ENCODE measurements at regions not wholly inside any gene's neighbourhood (a gene's known extent, or its start where the extent isn't known, plus 50 kb on each side); places are given as distances from the start of the nearest gene placed in this dataset.

DNA sequence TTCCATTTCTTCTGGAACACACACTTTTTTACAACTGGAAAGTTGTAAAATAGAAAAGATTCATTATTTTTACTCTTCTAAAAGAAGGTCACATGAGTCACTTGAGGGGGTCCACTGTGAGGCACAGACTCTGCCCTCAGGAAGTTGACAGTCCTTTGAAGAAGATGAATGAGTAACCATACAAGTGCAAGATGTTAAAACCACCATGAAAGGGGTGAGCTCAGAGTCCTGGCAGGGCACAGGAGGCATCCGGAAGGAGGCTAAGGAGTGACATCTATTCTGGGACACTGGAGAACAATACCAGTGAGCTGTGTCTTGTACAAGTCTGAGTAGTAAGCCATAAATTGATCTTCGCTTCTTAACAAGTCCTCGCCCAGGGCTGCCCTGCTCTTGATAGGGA is 126.0 kb upstream of the FRMD6 start:
- Histone ChIP-seq H4K91ac (ENCODE audit: low read depth, low read length) (no peak overlapping the region), H3K4me3 (ENCODE audit: low read depth, low read length) (no peak overlapping the region), H3K4me1 (ENCODE audit: control insufficient read depth in 1 of 2, insufficient read depth in 2 of 2, low read length in 2 of 2) (peaks cover 0 to 5% of the 10 kb centered on the region in 2 experiments), H2BK12ac (ENCODE audit: low read length) (no peak overlapping the region), H3K14ac (ENCODE audit: low read length) (no peak overlapping the region), H3K79me2 (ENCODE audit: control insufficient read depth, insufficient read depth, low read length, poor library complexity) (no peaks in the 10 kb centered on the region), H3K18ac (ENCODE audit: low read length) (no peak overlapping the region), H2AFZ (ENCODE audit: insufficient read depth, low read length, poor library complexity) (no peak overlapping the region), H2AK5ac (ENCODE audit: low read length) (no peak overlapping the region), H4K8ac (ENCODE audit: low read depth, low read length) (no peak overlapping the region), H2BK120ac (ENCODE audit: insufficient read depth, low read length, poor library complexity) (no peak overlapping the region), H3K27me3 (ENCODE audit: insufficient read depth, low read length) (no peaks in the 10 kb centered on the region), H3K9ac (ENCODE audit: low read length) (no peak overlapping the region), H3K4ac (ENCODE audit: low read depth, low read length) (no peak overlapping the region), H2BK5ac (ENCODE audit: low read depth, low read length, poor library complexity) (no peak overlapping the region), H3K27ac (ENCODE audit: low read depth, low read length) (no peak overlapping the region), H3K4me2 (ENCODE audit: low read length) (no peak overlapping the region), H3K36me3 (ENCODE audit: control insufficient read depth in 1 of 2, insufficient read depth in 2 of 2, low read length in 2 of 2) (no peaks in the 10 kb centered on the region), H3K23ac (ENCODE audit: low read length) (no peak overlapping the region), H4K12ac (ENCODE audit: low read depth, low read length) (no peak overlapping the region), H3K9me3 (ENCODE audit: insufficient read depth, low read depth, low read length) (no peaks in the 10 kb centered on the region), H3K79me1 (ENCODE audit: low read length) (no peaks in the 10 kb centered on the region)
- WGBS (ENCODE audit: extremely low coverage, insufficient coverage, insufficient read length) = no CpG with 5 or more reads among the region's 3 CpGs
- DNase-seq = no peak

DNA sequence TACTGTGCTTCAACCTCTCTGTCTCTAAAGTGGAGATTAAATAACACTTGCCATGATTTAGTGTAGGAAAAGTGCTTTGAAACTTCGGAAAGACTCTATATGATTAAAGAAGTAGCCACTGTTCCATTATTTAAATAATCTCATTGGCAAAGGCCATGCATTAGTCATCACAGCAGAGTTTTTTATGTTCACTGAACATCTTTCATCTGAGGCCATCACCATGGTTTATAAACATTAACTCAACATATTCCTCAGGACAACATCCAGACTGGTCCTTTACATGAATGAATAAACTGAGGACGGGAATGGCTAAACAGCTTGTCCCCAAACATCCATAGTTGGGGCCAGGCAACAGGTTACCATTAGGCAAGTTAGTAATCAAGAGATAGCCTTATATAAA is 124.6 kb upstream of the FRMD6 start:
- DNase-seq = no peak
- no peak overlapping the region for H3K14ac ChIP-seq (ENCODE audit: low read length)
- no CpG with 5 or more reads among the region's 2 CpGs for WGBS (ENCODE audit: extremely low coverage, insufficient coverage, insufficient read length)
- H4K8ac ChIP-seq (ENCODE audit: low read depth, low read length) = no peak overlapping the region
- no peak overlapping the region for H3K4me2 ChIP-seq (ENCODE audit: low read length)
- no peak overlapping the region for H3K4me3 ChIP-seq (ENCODE audit: low read depth, low read length)
- H2BK12ac ChIP-seq (ENCODE audit: low read length) = no peak overlapping the region
- no peaks in the 10 kb centered on the region for H3K79me2 ChIP-seq (ENCODE audit: control insufficient read depth, insufficient read depth, low read length, poor library complexity)
- H3K4me1 ChIP-seq (ENCODE audit: control insufficient read depth in 1 of 2, insufficient read depth in 2 of 2, low read length in 2 of 2) = peaks cover 0 to 5% of the 10 kb centered on the region in 2 experiments
- no peak overlapping the region for H4K12ac ChIP-seq (ENCODE audit: low read depth, low read length)
- no peak overlapping the region for H3K4ac ChIP-seq (ENCODE audit: low read depth, low read length)
- H4K91ac ChIP-seq (ENCODE audit: low read depth, low read length) = no peak overlapping the region
- no peak overlapping the region for H2BK120ac ChIP-seq (ENCODE audit: insufficient read depth, low read length, poor library complexity)
- no peaks in the 10 kb centered on the region for H3K36me3 ChIP-seq (ENCODE audit: control insufficient read depth in 1 of 2, insufficient read depth in 2 of 2, low read length in 2 of 2)
- H2AK5ac ChIP-seq (ENCODE audit: low read length) = no peak overlapping the region
- H2AFZ ChIP-seq (ENCODE audit: insufficient read depth, low read length, poor library complexity) = no peak overlapping the region
- H2BK5ac ChIP-seq (ENCODE audit: low read depth, low read length, poor library complexity) = no peak overlapping the region
- no peak overlapping the region for H3K9ac ChIP-seq (ENCODE audit: low read length)
- no peak overlapping the region for H3K18ac ChIP-seq (ENCODE audit: low read length)
- H3K23ac ChIP-seq (ENCODE audit: low read length) = no peak overlapping the region
- no peaks in the 10 kb centered on the region for H3K9me3 ChIP-seq (ENCODE audit: insufficient read depth, low read depth, low read length)
- H3K27ac ChIP-seq (ENCODE audit: low read depth, low read length) = peak overlapping the region; percentile 39
- peaks cover 3% of the 10 kb centered on the region for H3K79me1 ChIP-seq (ENCODE audit: low read length)
- no peaks in the 10 kb centered on the region for H3K27me3 ChIP-seq (ENCODE audit: insufficient read depth, low read length)

DNA sequence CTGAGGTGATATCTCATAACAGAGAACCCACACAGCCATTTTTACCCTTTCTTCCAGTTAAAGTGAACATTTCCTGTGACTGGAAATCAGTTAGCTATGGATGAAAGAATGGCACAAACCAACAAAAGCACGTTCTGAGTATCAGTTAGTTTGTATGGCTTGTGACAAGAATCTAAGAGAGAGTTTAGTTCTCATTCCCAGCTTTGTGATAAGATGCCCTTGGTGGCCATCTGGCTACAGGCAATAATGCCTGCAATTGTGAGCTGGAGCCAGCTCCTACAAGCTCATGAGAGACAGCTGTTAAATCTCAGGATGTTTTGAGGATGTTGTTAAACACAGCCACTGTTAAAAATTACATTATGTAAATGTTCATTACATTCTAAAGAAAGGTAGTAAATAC is 122.0 kb upstream of the FRMD6 start:
- Histone ChIP-seq H3K4me3 (ENCODE audit: low read depth, low read length) (no peak overlapping the region), H3K23ac (ENCODE audit: low read length) (no peak overlapping the region), H3K27me3 (ENCODE audit: insufficient read depth, low read length) (no peaks in the 10 kb centered on the region), H3K18ac (ENCODE audit: low read length) (no peak overlapping the region), H4K12ac (ENCODE audit: low read depth, low read length) (no peak overlapping the region), H3K36me3 (ENCODE audit: control insufficient read depth in 1 of 2, insufficient read depth in 2 of 2, low read length in 2 of 2) (no peaks in the 10 kb centered on the region), H2BK120ac (ENCODE audit: insufficient read depth, low read length, poor library complexity) (no peak overlapping the region), H3K79me1 (ENCODE audit: low read length) (peaks cover 15% of the 10 kb centered on the region), H3K79me2 (ENCODE audit: control insufficient read depth, insufficient read depth, low read length, poor library complexity) (peaks cover 4% of the 10 kb centered on the region), H3K4ac (ENCODE audit: low read depth, low read length) (no peak overlapping the region), H4K91ac (ENCODE audit: low read depth, low read length) (no peak overlapping the region), H3K9ac (ENCODE audit: low read length) (no peak overlapping the region), H4K8ac (ENCODE audit: low read depth, low read length) (no peak overlapping the region), H2AK5ac (ENCODE audit: low read length) (no peak overlapping the region), H3K4me2 (ENCODE audit: low read length) (no peak overlapping the region), H2AFZ (ENCODE audit: insufficient read depth, low read length, poor library complexity) (no peak overlapping the region), H3K14ac (ENCODE audit: low read length) (no peak overlapping the region), H3K4me1 (ENCODE audit: control insufficient read depth in 1 of 2, insufficient read depth in 2 of 2, low read length in 2 of 2) (peaks cover 5 to 15% of the 10 kb centered on the region in 2 experiments), H3K27ac (ENCODE audit: low read depth, low read length) (no peak overlapping the region), H3K9me3 (ENCODE audit: insufficient read depth, low read depth, low read length) (no peaks in the 10 kb centered on the region), H2BK5ac (ENCODE audit: low read depth, low read length, poor library complexity) (no peak overlapping the region), H2BK12ac (ENCODE audit: low read length) (no peak overlapping the region)
- no CpG with 5 or more reads among the region's 1 CpG for WGBS (ENCODE audit: extremely low coverage, insufficient coverage, insufficient read length)
- no peak for DNase-seq

DNA sequence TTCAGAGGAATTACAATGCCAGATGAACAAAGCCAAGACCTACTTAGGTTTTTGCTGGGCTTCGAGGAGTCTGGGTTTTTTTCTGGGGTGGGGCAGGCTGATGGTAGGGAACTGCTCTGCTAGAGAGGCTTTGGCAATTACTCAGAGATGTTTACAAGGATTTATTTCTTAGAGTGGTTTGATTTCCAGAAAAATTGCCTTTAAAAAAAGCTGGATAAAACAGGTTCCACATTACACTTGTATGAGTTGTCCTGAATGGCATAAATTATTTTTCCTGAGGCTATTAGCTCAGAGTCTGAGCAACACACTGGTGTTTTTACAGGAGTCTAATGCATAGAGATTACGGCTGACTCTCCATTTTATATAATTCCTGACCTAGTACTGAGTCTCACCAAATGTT is 118.5 kb upstream of the FRMD6 start:
- Histone ChIP-seq H3K79me2 (ENCODE audit: control insufficient read depth, insufficient read depth, low read length, poor library complexity) (peaks cover 4% of the 10 kb centered on the region), H4K91ac (ENCODE audit: low read depth, low read length) (no peak overlapping the region), H4K8ac (ENCODE audit: low read depth, low read length) (no peak overlapping the region), H2BK120ac (ENCODE audit: insufficient read depth, low read length, poor library complexity) (peak overlapping the region; percentile 99), H3K4me1 (ENCODE audit: control insufficient read depth in 1 of 2, insufficient read depth in 2 of 2, low read length in 2 of 2) (peaks cover 5 to 10% of the 10 kb centered on the region in 2 experiments), H2AFZ (ENCODE audit: insufficient read depth, low read length, poor library complexity) (no peak overlapping the region), H2AK5ac (ENCODE audit: low read length) (peak overlapping the region; percentile 26), H3K9ac (ENCODE audit: low read length) (no peak overlapping the region), H3K27me3 (ENCODE audit: insufficient read depth, low read length) (no peaks in the 10 kb centered on the region), H2BK5ac (ENCODE audit: low read depth, low read length, poor library complexity) (peak overlapping the region; percentile 72), H3K79me1 (ENCODE audit: low read length) (peaks cover 18% of the 10 kb centered on the region), H3K18ac (ENCODE audit: low read length) (no peak overlapping the region), H3K4ac (ENCODE audit: low read depth, low read length) (no peak overlapping the region), H3K4me2 (ENCODE audit: low read length) (no peak overlapping the region), H3K14ac (ENCODE audit: low read length) (peak overlapping the region; percentile 74), H3K4me3 (ENCODE audit: low read depth, low read length) (no peak overlapping the region), H3K36me3 (ENCODE audit: control insufficient read depth in 1 of 2, insufficient read depth in 2 of 2, low read length in 2 of 2) (no peaks in the 10 kb centered on the region), H3K27ac (ENCODE audit: low read depth, low read length) (peak overlapping the region; percentile 94), H3K9me3 (ENCODE audit: insufficient read depth, low read depth, low read length) (no peaks in the 10 kb centered on the region), H3K23ac (ENCODE audit: low read length) (no peak overlapping the region), H4K12ac (ENCODE audit: low read depth, low read length) (no peak overlapping the region), H2BK12ac (ENCODE audit: low read length) (peak overlapping the region; percentile 90)
- no CpG with 5 or more reads among the region's 2 CpGs for WGBS (ENCODE audit: extremely low coverage, insufficient coverage, insufficient read length)
- peak; percentile 41 to 87 for DNase-seq

Measured in trophoblast cell (in vitro differentiated cells and primary cell).